ENCODE measurements at regions not wholly inside any gene's neighbourhood (a gene's known extent, or its start where the extent isn't known, plus 50 kb on each side); places are given as distances from the start of the nearest gene placed in this dataset.

GRCh38 chr18:38718365-38718901 lies 1152.8 kb upstream of the CELF4 start:
- no peak for TF ChIP-seq CTCF (IDR thresholded peaks at IDR 0.05; ENCODE audit: insufficient read depth, low read length, poor library complexity, severe bottlenecking)
- H3K4me3 ChIP-seq (ENCODE audit: low read depth, low read length) = no peak overlapping the region
- no peaks in the 10 kb centered on the region for H3K36me3 ChIP-seq (ENCODE audit: control insufficient read depth, insufficient read depth, low read length)
- DNase-seq (ENCODE audit: low read depth) = no peak
- no peaks in the 10 kb centered on the region for H3K27me3 ChIP-seq (ENCODE audit: control insufficient read depth, insufficient read depth, low read length)

- DNase-seq (ENCODE audit: low read depth) = no peak
- H3K27me3 ChIP-seq (ENCODE audit: control insufficient read depth, insufficient read depth, low read length) = no peaks in the 10 kb centered on the region
- H3K36me3 ChIP-seq (ENCODE audit: control insufficient read depth, insufficient read depth, low read length) = no peaks in the 10 kb centered on the region
- no peak overlapping the region for H3K4me3 ChIP-seq (ENCODE audit: low read depth, low read length)
- no peak for TF ChIP-seq CTCF (IDR thresholded peaks at IDR 0.05; ENCODE audit: insufficient read depth, low read length, poor library complexity, severe bottlenecking)
Observed at GRCh38 chr18:38709122-38709521, 1143.5 kb upstream of the CELF4 start.

- Histone ChIP-seq H3K36me3 (ENCODE audit: control insufficient read depth, insufficient read depth, low read length) (no peaks in the 10 kb centered on the region), H3K27me3 (ENCODE audit: control insufficient read depth, insufficient read depth, low read length) (no peaks in the 10 kb centered on the region), H3K4me3 (ENCODE audit: low read depth, low read length) (no peak overlapping the region)
- no peak for DNase-seq (ENCODE audit: low read depth)
- TF ChIP-seq CTCF (IDR thresholded peaks at IDR 0.05; ENCODE audit: insufficient read depth, low read length, poor library complexity, severe bottlenecking) = no peak
Observed at GRCh38 chr18:38706373-38706772, 1140.8 kb upstream of the CELF4 start.

- no peak overlapping the region for H3K4me3 ChIP-seq (ENCODE audit: low read depth, low read length)
- no peak for TF ChIP-seq CTCF (IDR thresholded peaks at IDR 0.05; ENCODE audit: insufficient read depth, low read length, poor library complexity, severe bottlenecking)
- no peak for DNase-seq (ENCODE audit: low read depth)
- H3K27me3 ChIP-seq (ENCODE audit: control insufficient read depth, insufficient read depth, low read length) = no peaks in the 10 kb centered on the region
- no peaks in the 10 kb centered on the region for H3K36me3 ChIP-seq (ENCODE audit: control insufficient read depth, insufficient read depth, low read length)
Observed at GRCh38 chr18:38698088-38698487, 1132.5 kb upstream of the CELF4 start.

- peak; percentile 5 for DNase-seq (ENCODE audit: low read depth)
Observed at GRCh38 chr18:38695559-38696280, 1130.1 kb upstream of the CELF4 start.

More at GRCh38 chr18:38695559-38696280, 1130.1 kb upstream of the CELF4 start:
- TF ChIP-seq CTCF (IDR thresholded peaks at IDR 0.05; ENCODE audit: insufficient read depth, low read length, poor library complexity, severe bottlenecking) = no peak
- Histone ChIP-seq H3K4me3 (ENCODE audit: low read depth, low read length) (no peak overlapping the region), H3K27me3 (ENCODE audit: control insufficient read depth, insufficient read depth, low read length) (no peaks in the 10 kb centered on the region), H3K36me3 (ENCODE audit: control insufficient read depth, insufficient read depth, low read length) (no peaks in the 10 kb centered on the region)

Measured in kidney epithelial cell (primary cell).